Endothelial cell of umbilical vein (primary cell): ENCODE measurements at regions not wholly inside any gene's neighbourhood (a gene's known extent, or its start where the extent isn't known, plus 50 kb on each side); places are given as distances from the start of the nearest gene placed in this dataset.

ENCODE experiments used
- BruUV-seq: library from RNA; stranded (reverse); fragments of 400-500 nt; replicated peaks from 2 replicates; lab custom pipeline; 2021; lab: Mats Ljungman, UMichigan
- CTCF ChIA-PET: fragments of 300-600, 350-600 bp; sonication (Branson Sonifier 250); formaldehyde crosslinking; loops from one replicate; lab custom pipeline; 2021; ENCODE audit warnings: antibody characterized with exemption, inconsistent platforms; lab: Charles Lee
- POLR2A ChIA-PET: fragments of 300-600, 350-600 bp; sonication (Branson Sonifier 250); formaldehyde crosslinking; loops from one replicate; lab custom pipeline; 2021; ENCODE audit warnings: antibody characterized with exemption, inconsistent platforms; lab: Charles Lee
- DNase-seq: peaks from one replicate; pipeline ENCODE4 v3.0.0-alpha.2; 2011; ENCODE audit warnings: low read depth, low spot score
- FAIRE-seq: peaks from 2 replicates; lab custom pipeline; 2011; peaks lifted over from hg19 to GRCh38; lab: Jason Lieb, UNC
- H2AFZ ChIP-seq: 2 replicates; pipeline ENCODE4 v1.6.0; 2012; ENCODE audit warnings: low read depth, low read length, control low read depth, inconsistent platforms
- H3K27ac ChIP-seq: 2 replicates; pipeline ENCODE4 v1.5.1; 2011; ENCODE audit warnings: low read depth, mild to moderate bottlenecking, control low read depth, low read length, moderate library complexity; ENCODE audit not compliant: insufficient read depth
- H3K27me3 ChIP-seq, 2 experiments: 2 replicates each; pipeline versions ENCODE4 v1.6.0 to v1.6.1; 2011; ENCODE audit warnings: low read length in 2 of 2, mixed read lengths in 1 of 2; ENCODE audit not compliant: control insufficient read depth in 2 of 2, insufficient read depth in 2 of 2
- H3K36me3 ChIP-seq, 2 experiments: 2 replicates in 1 of 2; 3 replicates in 1 of 2; pipeline ENCODE4 v1.5.1; 2011; ENCODE audit warnings: low read length in 2 of 2, mild to moderate bottlenecking in 1 of 2, moderate library complexity in 1 of 2; ENCODE audit not compliant: control insufficient read depth in 2 of 2, insufficient read depth in 2 of 2; ENCODE audit errors: extremely low read depth in 1 of 2
- H3K4me1 ChIP-seq: 3 replicates; pipeline ENCODE4 v1.5.1; 2011; ENCODE audit warnings: mild to moderate bottlenecking, low read length; ENCODE audit not compliant: control insufficient read depth, insufficient read depth; ENCODE audit errors: extremely low read depth
- H3K4me2 ChIP-seq: 2 replicates; pipeline ENCODE4 v1.6.1; 2011; ENCODE audit warnings: low read length, control low read depth, mixed read lengths; ENCODE audit not compliant: insufficient read depth
- H3K4me3 ChIP-seq, 3 experiments: fragments of 200-600 bp in 1 of 3; sonication (generic), shearing (Covaris generic) in 1 of 3; replicated peaks in 1 of 3; 2 replicates each; pipeline ENCODE4 v1.5.1; 2011 to 2016; ENCODE audit warnings: control low read depth in 3 of 3, low read length in 3 of 3, mild to moderate bottlenecking in 2 of 3, inconsistent platforms in 1 of 3, low read depth in 1 of 3, moderate library complexity in 1 of 3; ENCODE audit not compliant: insufficient read depth in 1 of 3
- H3K79me2 ChIP-seq: 2 replicates; pipeline ENCODE4 v1.6.0; 2012; ENCODE audit warnings: low read length, inconsistent platforms; ENCODE audit not compliant: control insufficient read depth, insufficient read depth
- H3K9ac ChIP-seq: replicated peaks from 2 replicates; pipeline ENCODE3; 2011; ENCODE audit warnings: low read length, control low read depth; ENCODE audit not compliant: insufficient read depth; ENCODE audit errors: extremely low read depth
- H3K9me1 ChIP-seq: replicated peaks from 3 replicates; pipeline ENCODE4 v1.6.0; 2011; ENCODE audit warnings: mild to moderate bottlenecking, low read length; ENCODE audit not compliant: control insufficient read depth, insufficient read depth; ENCODE audit errors: extremely low read depth
- H3K9me3 ChIP-seq: replicated peaks from 2 replicates; pipeline ENCODE4 v1.5.1; 2012; ENCODE audit warnings: low read length, inconsistent platforms; ENCODE audit not compliant: control insufficient read depth, insufficient read depth
- H4K20me1 ChIP-seq: replicated peaks from 2 replicates; pipeline ENCODE3; 2011; ENCODE audit warnings: mild to moderate bottlenecking, low read length; ENCODE audit not compliant: control insufficient read depth, insufficient read depth; ENCODE audit errors: extremely low read depth
- CTCF ChIP-seq, 2 donors: IDR thresholded peaks; 1 replicate in 1 of 2; 2 replicates in 1 of 2; pipeline ENCODE4 v1.5.1; 2011; ENCODE audit warnings: low read length in 2 of 2, mild to moderate bottlenecking in 2 of 2, moderate library complexity in 2 of 2, control low read depth in 1 of 2, inconsistent platforms in 1 of 2, low read depth in 1 of 2; ENCODE audit not compliant: insufficient read depth in 1 of 2; ENCODE audit errors: extremely low read depth in 1 of 2
- EZH2 ChIP-seq: IDR thresholded peaks from 2 replicates; pipeline ENCODE4 v1.6.1; 2012; ENCODE audit warnings: borderline replicate concordance, low read depth, mild to moderate bottlenecking, moderate library complexity, low read length, inconsistent platforms; ENCODE audit not compliant: severe bottlenecking
- FOS ChIP-seq: IDR thresholded peaks from 2 replicates; pipeline ENCODE4 v1.6.1; 2011; ENCODE audit warnings: mild to moderate bottlenecking, low read length, moderate library complexity, borderline replicate concordance; ENCODE audit not compliant: insufficient read depth
- GATA2 ChIP-seq: IDR thresholded peaks from 2 replicates; pipeline ENCODE4 v1.7.0; 2011; ENCODE audit warnings: low read depth, mild to moderate bottlenecking, moderate library complexity, mixed read lengths, low read length; ENCODE audit not compliant: insufficient read length, insufficient read depth
- JUN ChIP-seq: IDR thresholded peaks from 2 replicates; pipeline ENCODE4 v1.6.1; 2011; ENCODE audit warnings: borderline replicate concordance, low read depth; ENCODE audit not compliant: insufficient read length, insufficient read depth
- POLR2AphosphoS5 ChIP-seq: IDR thresholded peaks from 2 replicates; pipeline ENCODE4 v1.6.1; 2012; ENCODE audit warnings: low read depth, mild to moderate bottlenecking, control low read depth, low read length, moderate library complexity; ENCODE audit not compliant: insufficient read depth
- dilution Hi-C: fragments of 300-500 bp; cut with MboI; formaldehyde crosslinking; loops from one replicate; pipeline ENCODE4 v1.15.0; 2019; ENCODE audit warnings: low sequenced_read_pairs; ENCODE audit not compliant: extremely low pct_ligation_motif_present
- intact Hi-C: fragments of 100-400 bp; cut with micrococcal nuclease; formaldehyde crosslinking; loops from one replicate; pipeline ENCODE4 v1.10.0; 2022

GRCh38 chr6:82712826-82713225 lies 349.2 kb downstream of the TPBG start:
- BruUV-seq, result no TSS peak
- Histone ChIP-seq H3K9me3 (no peaks in the 10 kb centered on the region), H3K4me2 (no peak overlapping the region), H4K20me1 (no peaks in the 10 kb centered on the region), H3K79me2 (no peaks in the 10 kb centered on the region), H3K9ac (no peak overlapping the region), H3K36me3 (no peaks in the 10 kb centered on the region), H3K4me1 (no peaks in the 10 kb centered on the region), H3K4me3 (no peak overlapping the region), H3K27ac (no peak overlapping the region), H2AFZ (no peak overlapping the region), H3K9me1 (no peaks in the 10 kb centered on the region), H3K27me3 (no peaks in the 10 kb centered on the region)
- TF ChIP-seq FOS (no peak), CTCF (IDR thresholded peaks at IDR 0.05; ENCODE audit: extremely low read depth in 1 of 2, insufficient read depth in 1 of 2, low read depth in 1 of 2, low read length in 2 of 2) (peak; percentile 20 to 22)
- DNase-seq, result no peak
- ChIA-PET CTCF (interaction anchor here (0.6 to 3.1 kb wide), 13 partner anchors 15 to 459 kb away, joined by 3 to 28 read pairs (median 4); no protein-coding TSS in a partner anchor), POLR2A (no interaction called here)
- dilution Hi-C loops (no loop called here), intact Hi-C loops (loop anchor here (2.0 kb wide), 1 partner anchor 442 kb away; no protein-coding TSS in a partner anchor)
- peak; percentile 52 for FAIRE-seq

GRCh38 chr6:82720992-82721391 lies 344.6 kb downstream of the UBE3D start:
- Histone ChIP-seq H3K9me3 (no peaks in the 10 kb centered on the region), H3K27me3 (no peaks in the 10 kb centered on the region), H3K27ac (no peak overlapping the region), H4K20me1 (no peaks in the 10 kb centered on the region), H3K79me2 (no peaks in the 10 kb centered on the region), H3K9ac (no peak overlapping the region), H3K4me2 (no peak overlapping the region), H3K4me3 (no peak overlapping the region), H3K36me3 (no peaks in the 10 kb centered on the region), H3K4me1 (no peaks in the 10 kb centered on the region), H2AFZ (no peak overlapping the region), H3K9me1 (no peaks in the 10 kb centered on the region)
- intact Hi-C loops (no loop called here), dilution Hi-C loops (no loop called here)
- ChIA-PET POLR2A (no interaction called here), CTCF (no interaction called here)
- TF ChIP-seq POLR2AphosphoS5 (no peak), EZH2 (no peak), GATA2 (no peak), CTCF (IDR thresholded peaks at IDR 0.05; ENCODE audit: extremely low read depth in 1 of 2, insufficient read depth in 1 of 2, low read depth in 1 of 2, low read length in 2 of 2) (no peak), JUN (no peak), FOS (no peak)
- FAIRE-seq (no peak), DNase-seq (no peak)
- no TSS peak for BruUV-seq
